Activated CD8-positive, alpha-beta memory T cell treated with anti-CD3 and anti-CD28 coated beads for 4 hours (primary cell): ENCODE measurements at regions not wholly inside any gene's neighbourhood (a gene's known extent, or its start where the extent isn't known, plus 50 kb on each side); places are given as distances from the start of the nearest gene placed in this dataset.
"Not testable (repeated sequence)": the region's sequence is repeated elsewhere in the genome, so short reads cannot be mapped to it uniquely, and the experiment has no call there.

Source experiments
- DNase-seq, 2 donors: peaks; one replicate each; pipeline ENCODE4 v3.0.0-alpha.2; 2020; ENCODE audit warnings: low read depth in 2 of 2

GRCh38 chr5:39700523-39700922, 275.7 kb upstream of the DAB2 start:
- DNase-seq = no peak

GRCh38 chr5:39698838-39699560, 274.2 kb upstream of the DAB2 start:
- DNase-seq = no peak

- DNase-seq = no peak
Observed at GRCh38 chr5:39697881-39698280, 273.1 kb upstream of the DAB2 start.

GRCh38 chr5:39696672-39697398, 272.1 kb upstream of the DAB2 start:
- DNase-seq = no peak

GRCh38 chr5:39691993-39692392, 267.2 kb upstream of the DAB2 start:
- DNase-seq = no peak

GRCh38 chr5:39691136-39691535, 266.4 kb upstream of the DAB2 start:
- no peak for DNase-seq

GRCh38 chr5:39689919-39690318, 265.1 kb upstream of the DAB2 start:
- DNase-seq = no peak

GRCh38 chr5:39687924-39688323, 263.1 kb upstream of the DAB2 start:
- DNase-seq = not testable (repeated sequence)

GRCh38 chr5:39680213-39680612, 255.4 kb upstream of the DAB2 start:
- DNase-seq = no peak

- DNase-seq = no peak
Observed at GRCh38 chr5:39678534-39678933, 253.8 kb upstream of the DAB2 start.

GRCh38 chr5:39675676-39676075, 250.9 kb upstream of the DAB2 start:
- no peak for DNase-seq

- DNase-seq = no peak
Observed at GRCh38 chr5:39674209-39675082, 249.7 kb upstream of the DAB2 start.

- DNase-seq = no peak
Observed at GRCh38 chr5:39671561-39671961, 246.8 kb upstream of the DAB2 start.

- no peak for DNase-seq
Observed at GRCh38 chr5:39670955-39671354, 246.2 kb upstream of the DAB2 start.

GRCh38 chr5:39670391-39670790, 245.6 kb upstream of the DAB2 start:
- DNase-seq = no peak

- no peak for DNase-seq
Observed at GRCh38 chr5:39668980-39669379, 244.2 kb upstream of the DAB2 start.

- DNase-seq = no peak
Observed at GRCh38 chr5:39665328-39665727, 240.5 kb upstream of the DAB2 start.

GRCh38 chr5:39662945-39663344, 238.2 kb upstream of the DAB2 start:
- no peak for DNase-seq

- no peak for DNase-seq
Observed at GRCh38 chr5:39661026-39661779, 236.4 kb upstream of the DAB2 start.

GRCh38 chr5:39660020-39660419, 235.2 kb upstream of the DAB2 start:
- no peak for DNase-seq

GRCh38 chr5:39658866-39659265, 234.1 kb upstream of the DAB2 start:
- DNase-seq = no peak

- no peak for DNase-seq
Observed at GRCh38 chr5:39657943-39658342, 233.2 kb upstream of the DAB2 start.
